ENCODE measurements at regions not wholly inside any gene's neighbourhood (a gene's known extent, or its start where the extent isn't known, plus 50 kb on each side); places are given as distances from the start of the nearest gene placed in this dataset.

- Histone ChIP-seq H3K4me1 (ENCODE audit: insufficient read depth, low read length) (no peaks in the 10 kb centered on the region), H2AFZ (ENCODE audit: low read length) (no peak overlapping the region), H3K4me3 (ENCODE audit: insufficient read depth, low read length) (no peak overlapping the region), H3K79me2 (ENCODE audit: insufficient read depth, low read length) (no peaks in the 10 kb centered on the region), H3K9me3 (ENCODE audit: low read depth, low read length) (no peaks in the 10 kb centered on the region), H3K4me2 (ENCODE audit: insufficient read depth, low read length) (no peak overlapping the region), H3K27me3 (ENCODE audit: insufficient read depth, low read length) (no peaks in the 10 kb centered on the region), H3K36me3 (ENCODE audit: insufficient read depth, low read length) (no peaks in the 10 kb centered on the region), H4K20me1 (ENCODE audit: insufficient read depth, low read length) (no peaks in the 10 kb centered on the region), H3K27ac (ENCODE audit: low read depth, low read length) (no peak overlapping the region)
- no peak for DNase-seq (ENCODE audit: insufficient read length, low spot score, missing footprints)
- no peak for TF ChIP-seq CTCF (IDR thresholded peaks at IDR 0.05; ENCODE audit: extremely low read depth, low read depth, low read length)
Measured at GRCh38 chr2:60371681-60372080, 181.8 kb downstream of the BCL11A start.

- Histone ChIP-seq H3K4me2 (ENCODE audit: insufficient read depth, low read length) (no peak overlapping the region), H3K36me3 (ENCODE audit: insufficient read depth, low read length) (no peaks in the 10 kb centered on the region), H3K9me3 (ENCODE audit: low read depth, low read length) (no peaks in the 10 kb centered on the region), H3K4me3 (ENCODE audit: insufficient read depth, low read length) (no peak overlapping the region), H3K79me2 (ENCODE audit: insufficient read depth, low read length) (no peaks in the 10 kb centered on the region), H3K27ac (ENCODE audit: low read depth, low read length) (no peak overlapping the region), H3K27me3 (ENCODE audit: insufficient read depth, low read length) (no peaks in the 10 kb centered on the region), H3K4me1 (ENCODE audit: insufficient read depth, low read length) (no peaks in the 10 kb centered on the region), H2AFZ (ENCODE audit: low read length) (no peak overlapping the region), H4K20me1 (ENCODE audit: insufficient read depth, low read length) (no peaks in the 10 kb centered on the region)
- no peak for TF ChIP-seq CTCF (IDR thresholded peaks at IDR 0.05; ENCODE audit: extremely low read depth, low read depth, low read length)
- no peak for DNase-seq (ENCODE audit: insufficient read length, low spot score, missing footprints)
Measured at GRCh38 chr2:60371219-60371618, 182.2 kb downstream of the BCL11A start.

- no peaks in the 10 kb centered on the region for H3K27me3 ChIP-seq (ENCODE audit: insufficient read depth, low read length)
- no peak for DNase-seq (ENCODE audit: insufficient read length, low spot score, missing footprints)
- H3K36me3 ChIP-seq (ENCODE audit: insufficient read depth, low read length), result no peaks in the 10 kb centered on the region
- no peak overlapping the region for H3K4me3 ChIP-seq (ENCODE audit: insufficient read depth, low read length)
- no peaks in the 10 kb centered on the region for H3K79me2 ChIP-seq (ENCODE audit: insufficient read depth, low read length)
- H3K4me1 ChIP-seq (ENCODE audit: insufficient read depth, low read length), result no peaks in the 10 kb centered on the region
- TF ChIP-seq CTCF (IDR thresholded peaks at IDR 0.05; ENCODE audit: extremely low read depth, low read depth, low read length), result no peak
- H3K27ac ChIP-seq (ENCODE audit: low read depth, low read length), result no peak overlapping the region
- no peaks in the 10 kb centered on the region for H3K9me3 ChIP-seq (ENCODE audit: low read depth, low read length)
- no peak overlapping the region for H3K4me2 ChIP-seq (ENCODE audit: insufficient read depth, low read length)
- H4K20me1 ChIP-seq (ENCODE audit: insufficient read depth, low read length), result no peaks in the 10 kb centered on the region
- H2AFZ ChIP-seq (ENCODE audit: low read length), result no peak overlapping the region
Measured at GRCh38 chr2:60370814-60371213, 182.6 kb downstream of the BCL11A start.

GRCh38 chr2:60368456-60368855 lies 185.0 kb downstream of the BCL11A start:
- no peaks in the 10 kb centered on the region for H3K79me2 ChIP-seq (ENCODE audit: insufficient read depth, low read length)

More at GRCh38 chr2:60368456-60368855, 185.0 kb downstream of the BCL11A start:
- H3K4me3 ChIP-seq (ENCODE audit: insufficient read depth, low read length), result no peak overlapping the region
- DNase-seq (ENCODE audit: insufficient read length, low spot score, missing footprints), result no peak
- H3K36me3 ChIP-seq (ENCODE audit: insufficient read depth, low read length), result no peaks in the 10 kb centered on the region
- H3K4me2 ChIP-seq (ENCODE audit: insufficient read depth, low read length), result no peak overlapping the region
- no peak overlapping the region for H2AFZ ChIP-seq (ENCODE audit: low read length)
- H3K4me1 ChIP-seq (ENCODE audit: insufficient read depth, low read length), result no peaks in the 10 kb centered on the region
- H3K27me3 ChIP-seq (ENCODE audit: insufficient read depth, low read length), result no peaks in the 10 kb centered on the region
- no peak for TF ChIP-seq CTCF (IDR thresholded peaks at IDR 0.05; ENCODE audit: extremely low read depth, low read depth, low read length)
- no peaks in the 10 kb centered on the region for H4K20me1 ChIP-seq (ENCODE audit: insufficient read depth, low read length)
- H3K9me3 ChIP-seq (ENCODE audit: low read depth, low read length), result no peaks in the 10 kb centered on the region
- H3K27ac ChIP-seq (ENCODE audit: low read depth, low read length), result no peak overlapping the region

Measured in osteoblast (primary cell).